GM19467 (cell line): ENCODE measurements at regions not wholly inside any gene's neighbourhood (a gene's known extent, or its start where the extent isn't known, plus 50 kb on each side); places are given as distances from the start of the nearest gene placed in this dataset.

Source experiments
- ATAC-seq: cut with Tn5 transposase; IDR thresholded peaks from one replicate; pipeline ENCODE4 v1.9.1; 2021; ENCODE audit warnings: mild to moderate bottlenecking, moderate library complexity; ENCODE audit not compliant: unreplicated experiment

DNA sequence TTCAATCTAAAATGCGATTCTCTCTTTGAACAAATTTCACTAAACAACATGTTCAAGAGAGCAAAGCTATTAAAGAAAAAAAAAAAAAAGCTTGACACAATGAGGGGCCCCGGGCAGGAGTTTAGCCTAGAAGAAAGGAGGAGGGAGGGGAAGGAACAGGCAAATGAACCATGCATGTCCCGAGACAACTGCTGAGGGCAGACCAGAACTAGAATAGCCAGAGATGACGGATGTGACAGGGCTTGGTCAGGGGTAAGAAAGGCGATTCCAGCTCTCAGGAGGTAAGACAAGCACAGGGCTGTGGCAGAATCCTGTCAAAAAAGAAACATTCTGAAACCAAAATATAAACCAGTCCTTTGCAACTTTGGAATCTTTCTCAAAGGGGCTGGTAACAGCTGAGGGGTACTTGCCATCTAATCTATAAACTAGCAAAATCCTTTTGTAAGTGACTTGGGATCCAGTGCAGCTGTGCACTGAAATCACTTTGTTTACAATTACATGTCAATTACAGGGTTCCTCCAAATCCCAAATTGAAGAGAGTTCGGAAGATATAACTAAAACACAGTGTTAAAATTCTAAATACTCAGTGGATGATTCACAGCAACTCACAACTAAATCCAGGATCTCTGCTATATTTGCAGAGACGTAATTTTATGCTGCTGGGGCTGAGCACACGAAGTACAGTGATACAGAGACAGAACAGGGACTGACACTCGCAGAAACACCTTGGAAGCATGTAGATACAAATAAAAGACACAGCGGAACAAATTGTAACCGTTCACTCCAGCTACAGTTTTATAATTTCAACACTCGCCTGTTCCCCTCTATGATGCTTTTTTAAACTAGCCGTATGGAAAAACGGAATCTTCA lies 567.4 kb upstream of the ZFHX3 start:
- ATAC-seq: no peak

DNA sequence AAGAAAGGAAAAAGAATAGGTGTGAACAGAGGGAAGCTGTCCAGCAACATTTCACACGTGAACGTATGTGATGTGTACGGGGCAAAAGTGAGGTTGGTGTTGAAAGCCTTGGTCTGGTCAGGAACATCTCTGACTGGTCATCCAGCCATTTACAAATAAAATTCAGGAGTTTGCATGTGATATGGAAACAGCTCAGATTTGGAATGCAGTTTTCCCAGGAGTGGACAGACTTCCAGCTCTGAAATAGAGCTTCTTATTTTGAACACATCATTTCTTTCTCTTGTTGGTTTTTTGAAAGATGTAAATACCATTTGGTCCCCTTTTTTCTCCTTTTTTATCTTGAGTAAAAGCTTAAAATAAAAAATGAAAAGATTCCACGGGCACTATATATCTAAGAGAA lies 566.2 kb upstream of the ZFHX3 start:
- ATAC-seq: no peak

DNA sequence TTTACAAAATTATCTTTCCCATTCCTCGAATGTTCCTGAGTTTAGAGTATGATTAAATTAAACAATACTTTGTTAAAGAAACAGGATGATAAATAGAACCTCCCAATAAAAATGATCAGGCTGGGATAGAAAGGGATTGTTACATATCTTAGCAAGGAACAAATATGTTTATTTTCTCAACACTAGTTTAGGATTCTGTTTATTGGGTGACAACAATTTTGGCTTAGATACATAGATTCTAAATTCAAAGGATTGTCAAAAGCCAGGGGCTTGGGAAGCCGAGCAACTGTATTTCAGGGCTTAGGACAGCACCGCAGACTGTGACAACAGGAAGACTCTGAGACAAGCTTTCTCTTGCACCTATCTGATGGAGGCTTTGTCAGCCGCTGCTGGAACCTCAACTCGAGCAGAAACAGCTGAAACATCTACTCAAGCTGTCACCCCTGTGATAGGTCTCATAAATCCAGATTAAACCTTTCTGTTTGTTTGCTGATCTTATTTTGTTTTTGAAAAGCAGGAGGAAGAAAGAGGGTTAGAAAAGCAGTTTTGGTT lies 562.8 kb upstream of the ZFHX3 start:
- no peak for ATAC-seq

DNA sequence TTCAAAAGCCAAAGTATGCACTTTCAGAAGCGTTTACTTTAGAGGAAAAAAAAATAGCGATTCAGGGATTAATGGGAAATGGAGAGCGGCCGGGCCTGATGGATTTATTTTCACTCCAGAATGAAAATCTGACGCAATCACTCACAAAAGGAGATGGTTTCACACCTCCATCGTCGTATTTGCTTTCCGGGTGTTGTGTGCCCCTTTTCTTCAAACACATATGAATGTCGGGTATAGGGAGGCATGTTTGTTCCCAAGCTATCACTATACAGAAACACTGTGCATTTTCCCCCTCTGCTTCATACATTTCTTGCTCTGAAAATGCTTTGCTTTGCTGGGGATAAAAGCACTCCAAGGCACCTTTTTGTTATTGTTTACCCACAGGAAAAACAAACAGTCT lies 562.2 kb upstream of the ZFHX3 start:
- no peak for ATAC-seq

DNA sequence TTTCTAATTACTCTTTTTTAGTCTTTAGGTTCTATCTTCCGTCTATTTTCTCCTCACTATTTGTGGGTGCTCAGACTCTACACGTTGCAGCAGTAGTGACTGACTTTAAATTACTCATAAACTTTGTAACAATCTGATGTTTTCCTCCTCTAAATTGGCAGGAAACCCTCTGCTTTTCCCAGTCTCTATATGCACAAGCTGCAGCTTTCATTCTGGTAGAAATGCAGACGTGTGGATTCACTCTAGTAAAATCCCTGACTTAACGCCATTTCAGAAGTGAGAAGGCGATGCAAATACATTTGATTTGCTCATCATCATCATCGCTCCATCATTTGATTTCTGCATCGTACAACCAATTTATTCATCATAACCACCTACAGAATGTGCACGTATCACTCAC lies 561.0 kb upstream of the ZFHX3 start:
- ATAC-seq: no peak

DNA sequence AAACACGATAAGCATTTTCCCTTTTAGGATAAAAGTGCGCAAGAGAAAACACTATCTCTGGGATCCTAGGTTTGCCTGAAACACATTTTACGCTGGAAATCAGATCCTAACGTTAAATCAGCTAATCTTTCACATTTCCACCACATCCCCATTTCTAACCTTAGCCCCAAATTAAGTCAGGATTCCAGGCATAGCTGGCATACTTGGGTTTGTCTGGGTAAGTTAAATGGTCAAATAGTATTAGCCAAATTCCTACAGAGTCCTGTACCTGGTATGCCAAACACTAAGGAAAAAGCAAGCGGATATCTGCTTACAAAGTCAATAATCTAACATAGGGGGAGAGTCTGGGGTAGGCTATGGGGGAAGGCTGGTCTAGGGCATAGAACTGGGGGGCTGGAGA lies 557.4 kb upstream of the ZFHX3 start:
- ATAC-seq: no peak

DNA sequence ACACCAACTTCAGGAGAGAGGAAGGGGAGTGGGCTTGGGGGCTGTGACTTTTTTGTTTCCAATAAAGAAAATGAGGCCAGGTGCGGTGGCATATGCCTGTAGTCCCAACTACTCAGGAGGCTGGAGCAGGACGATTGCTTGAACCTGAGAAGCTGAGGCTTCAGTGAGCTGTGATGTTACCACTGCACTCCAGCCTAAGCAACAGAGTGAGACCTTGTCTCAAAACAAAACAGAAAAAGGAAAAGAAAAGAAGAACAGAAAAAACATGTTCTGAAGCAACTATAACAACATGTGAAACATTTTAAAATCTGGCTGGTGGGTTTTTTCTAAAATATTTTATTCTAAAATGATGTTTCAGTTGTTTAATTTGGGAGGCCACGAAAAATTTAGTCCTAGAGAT lies 554.0 kb upstream of the ZFHX3 start:
- no peak for ATAC-seq

DNA sequence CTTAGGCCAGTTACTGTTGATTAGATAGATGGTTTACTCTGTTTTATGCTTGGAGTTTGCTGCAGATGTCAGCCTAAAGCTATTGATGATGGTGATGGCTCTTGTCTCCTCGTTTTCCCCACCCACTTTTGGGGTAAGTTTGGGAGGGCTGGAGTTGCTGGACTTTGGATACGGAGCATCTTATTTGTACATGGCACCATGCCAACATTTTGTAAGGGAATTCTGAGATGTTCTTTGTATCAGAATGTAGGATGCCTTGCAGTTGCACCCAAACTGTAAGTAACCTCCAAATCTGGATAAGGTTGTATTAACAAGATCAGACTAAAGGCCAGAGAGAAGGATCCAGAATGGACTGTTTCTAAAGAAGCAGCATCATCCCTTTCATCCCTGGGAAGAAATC lies 551.9 kb upstream of the ZFHX3 start:
- no peak for ATAC-seq

DNA sequence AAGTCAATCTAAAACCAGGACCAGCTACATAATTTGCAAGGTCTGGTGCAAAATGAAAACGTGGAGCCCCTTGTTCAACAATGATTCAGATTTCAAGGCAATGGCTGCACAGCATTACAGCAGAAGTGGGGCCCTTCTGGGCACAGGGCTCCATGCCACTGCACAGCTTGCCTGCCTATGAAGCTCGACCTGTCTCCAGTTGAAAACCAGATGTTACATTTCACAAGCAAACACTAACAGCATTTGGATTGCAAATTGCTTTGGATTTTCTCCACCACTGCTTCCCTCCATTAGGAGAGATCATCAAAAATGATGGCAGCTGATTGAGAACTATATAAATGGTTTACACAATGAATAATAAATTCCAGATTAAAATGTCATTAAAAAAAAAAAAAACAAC lies 551.4 kb upstream of the ZFHX3 start:
- no peak for ATAC-seq

DNA sequence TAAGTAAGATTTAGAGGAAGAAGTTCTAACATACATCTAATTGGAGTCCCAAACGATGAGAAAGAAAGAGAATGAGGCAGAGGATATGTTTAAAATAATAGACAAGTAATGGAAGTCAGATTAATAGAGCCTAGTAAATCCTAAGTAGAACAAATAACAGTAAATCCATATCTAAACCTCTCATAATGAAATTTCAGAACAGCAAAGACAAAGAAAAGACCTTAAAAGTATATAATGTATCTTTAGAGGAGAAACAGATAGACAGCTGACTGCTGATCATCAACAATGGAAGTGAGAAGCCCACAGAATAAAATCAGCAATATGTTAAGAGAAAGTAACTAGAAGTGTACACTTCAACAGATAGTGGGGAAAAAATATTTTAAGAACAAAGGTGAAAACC lies 536.2 kb upstream of the ZFHX3 start:
- no peak for ATAC-seq

DNA sequence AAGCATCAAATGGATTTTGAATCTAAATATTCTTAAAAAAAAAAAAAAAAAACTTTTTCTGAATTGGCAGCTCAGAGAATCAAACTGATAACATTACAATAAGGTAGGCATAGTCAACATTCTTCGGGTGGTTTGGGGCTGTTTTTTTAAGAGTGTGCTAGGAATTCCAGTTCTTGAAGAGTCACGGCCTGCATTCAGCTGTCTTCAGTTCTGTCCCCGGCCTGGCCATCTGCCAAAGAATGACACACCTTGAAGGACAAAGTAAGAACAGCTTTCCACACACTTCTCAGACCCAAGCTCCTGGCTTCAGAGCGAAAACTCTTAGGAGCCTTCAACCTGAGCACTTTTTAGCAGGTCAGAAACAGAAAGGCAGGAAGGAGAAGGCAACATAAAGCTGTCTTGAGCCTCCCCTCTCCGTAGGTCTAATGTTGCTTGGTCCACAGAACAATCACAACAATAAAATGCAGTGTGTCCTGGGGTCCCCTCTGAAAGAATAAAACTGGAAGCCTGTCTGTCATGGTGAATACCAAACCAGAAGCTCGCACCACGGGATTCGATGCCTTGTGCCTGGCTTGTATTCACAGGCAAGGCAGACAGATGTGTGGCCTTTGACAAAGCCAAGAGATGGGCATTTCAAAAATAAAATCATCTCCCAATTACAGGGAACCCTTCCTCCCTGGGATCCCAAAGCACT lies 524.4 kb upstream of the ZFHX3 start:
- no peak for ATAC-seq

DNA sequence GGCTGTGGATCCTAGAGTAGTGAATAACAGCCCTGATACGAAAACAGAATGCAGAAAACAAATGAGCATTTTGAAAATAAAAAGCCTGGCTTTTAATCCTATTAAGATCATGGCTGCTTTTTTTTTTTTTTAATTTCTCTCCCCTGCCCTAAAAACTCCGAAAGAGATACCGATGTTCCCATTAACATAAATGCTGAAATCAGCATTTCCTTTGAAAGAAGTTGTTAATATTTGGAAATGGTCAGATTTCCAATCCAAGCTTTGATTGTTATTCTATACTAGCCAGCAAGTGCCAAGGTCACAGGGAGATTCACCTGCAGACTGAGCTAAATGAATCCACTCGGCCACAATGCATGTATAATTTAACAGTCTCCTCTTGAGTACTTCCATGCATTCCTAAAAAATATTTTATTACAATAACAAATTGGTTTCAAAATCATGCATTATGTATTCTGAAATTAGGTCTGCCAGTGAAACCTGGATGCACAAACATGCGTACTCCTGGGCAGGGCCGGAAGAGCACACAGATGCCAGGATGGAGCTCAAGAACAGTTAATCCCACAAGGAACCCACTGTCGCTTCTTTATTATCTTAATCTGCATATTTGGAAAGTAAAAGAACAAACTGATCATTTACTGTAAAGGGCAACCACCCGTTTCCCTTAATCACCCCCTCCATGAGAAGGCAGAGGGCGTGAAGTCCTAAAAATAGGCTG lies 521.5 kb upstream of the ZFHX3 start:
- no peak for ATAC-seq

DNA sequence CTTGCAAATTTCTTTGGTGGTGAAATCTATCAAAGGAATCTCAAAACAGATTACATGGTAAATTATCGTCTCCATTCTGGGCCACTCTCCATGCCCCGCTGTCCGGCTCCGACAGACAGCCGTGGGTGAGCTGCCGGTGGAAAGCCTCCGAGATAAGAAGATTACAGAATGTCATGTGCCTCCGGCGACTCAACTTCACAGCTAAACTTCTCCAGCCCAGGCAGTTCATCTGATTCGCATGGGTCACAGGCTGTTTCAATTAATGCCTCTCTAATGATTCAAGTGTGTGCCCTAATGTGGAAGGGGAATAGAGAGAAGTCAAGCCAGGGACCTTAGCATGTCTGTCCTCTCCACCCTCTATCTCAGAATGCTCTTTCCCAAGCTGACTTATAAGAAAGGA lies 520.8 kb upstream of the ZFHX3 start:
- no peak for ATAC-seq

DNA sequence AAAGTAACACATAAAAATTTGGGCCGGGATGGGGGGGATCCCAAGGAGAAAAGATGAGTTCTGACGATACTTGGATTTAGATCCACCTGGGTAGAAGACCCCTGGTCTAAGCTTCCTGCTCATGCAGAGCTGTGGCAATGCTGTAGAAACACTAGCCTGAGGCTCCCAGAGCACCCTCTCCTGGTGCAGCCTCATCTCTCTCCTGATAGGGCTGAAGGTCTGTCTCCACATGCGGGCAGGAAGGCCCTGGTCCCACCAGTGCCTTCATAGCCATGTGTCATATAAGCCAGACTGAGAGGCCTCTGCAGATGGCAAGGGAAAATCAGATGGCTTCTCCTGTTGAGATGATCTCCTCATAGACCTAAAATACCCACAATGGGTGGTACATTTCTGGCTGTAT lies 518.0 kb upstream of the ZFHX3 start:
- no peak for ATAC-seq

DNA sequence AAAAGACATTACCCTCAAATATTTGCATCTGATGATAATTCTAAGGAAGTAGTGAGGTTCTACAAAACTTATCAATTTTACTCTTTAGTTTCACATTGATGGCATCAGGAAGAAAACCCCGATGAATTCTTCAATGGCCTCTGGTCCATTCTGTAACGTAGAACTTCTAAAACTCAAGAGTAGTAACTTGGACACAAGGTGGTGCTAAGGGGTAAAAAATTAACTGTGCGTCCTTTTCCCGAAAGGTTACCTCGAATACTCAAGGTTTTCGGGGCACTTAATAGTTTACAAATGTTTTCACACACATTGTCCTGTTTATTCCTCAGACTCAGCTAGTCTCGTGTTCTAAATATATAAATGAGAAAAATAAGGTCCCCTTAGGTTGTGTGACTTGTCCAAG lies 517.3 kb upstream of the ZFHX3 start:
- no peak for ATAC-seq

DNA sequence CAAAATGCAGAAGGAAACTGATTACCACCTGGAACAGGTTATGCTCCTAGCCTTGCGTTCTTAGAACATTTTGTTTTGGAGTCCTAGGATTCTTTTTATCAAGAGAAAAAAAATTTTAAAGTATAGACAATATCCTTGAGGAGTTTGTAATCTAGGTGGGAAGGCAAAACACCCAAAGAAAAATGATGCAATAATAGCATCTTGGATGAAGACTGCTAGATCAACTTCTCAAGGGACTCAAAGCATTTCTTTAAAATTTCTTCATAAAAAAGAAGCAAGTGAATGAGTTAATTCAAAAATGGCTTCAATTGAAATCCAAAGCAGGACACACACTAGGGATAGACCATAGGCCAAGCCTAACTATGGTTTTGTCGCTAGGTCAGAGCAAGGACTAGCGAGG lies 515.8 kb upstream of the ZFHX3 start:
- ATAC-seq: no peak

DNA sequence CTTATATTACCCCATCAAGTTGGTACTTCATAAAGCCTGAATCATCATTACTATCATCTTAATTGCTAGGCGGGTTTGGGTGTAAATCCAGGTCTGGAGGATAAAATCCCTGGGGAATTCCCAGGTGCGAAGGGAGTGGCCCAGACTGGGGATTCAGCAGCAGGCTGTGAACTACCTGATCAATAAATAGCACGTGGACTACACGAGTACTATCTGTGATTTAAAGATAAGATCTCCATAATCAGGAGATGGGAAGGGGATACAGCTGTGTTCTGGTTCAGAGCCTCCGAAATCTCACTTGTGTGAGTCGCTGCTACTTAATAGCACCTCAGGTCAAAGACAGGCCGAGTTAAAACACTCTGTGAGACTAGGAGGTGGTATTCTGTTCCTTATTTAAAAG lies 512.6 kb upstream of the ZFHX3 start:
- no peak for ATAC-seq

DNA sequence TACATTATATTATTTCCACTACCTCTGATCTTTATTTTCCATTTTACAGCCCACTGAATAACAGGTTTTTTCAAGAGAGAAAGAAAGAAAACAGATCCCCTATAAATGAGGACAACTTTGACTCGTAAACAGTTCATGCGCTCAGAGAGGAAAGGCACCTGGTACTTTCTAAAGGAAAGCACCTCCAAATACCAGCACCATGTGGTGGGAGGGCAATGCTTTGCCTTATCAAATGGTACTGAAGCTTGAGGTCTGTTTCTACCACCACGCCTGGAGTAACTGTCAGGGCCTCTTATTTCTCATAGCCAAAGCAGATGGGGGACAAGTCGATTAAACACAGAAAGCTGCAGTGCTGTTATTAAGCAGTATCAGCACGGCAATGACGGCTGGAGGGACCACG lies 510.3 kb upstream of the ZFHX3 start:
- no peak for ATAC-seq

DNA sequence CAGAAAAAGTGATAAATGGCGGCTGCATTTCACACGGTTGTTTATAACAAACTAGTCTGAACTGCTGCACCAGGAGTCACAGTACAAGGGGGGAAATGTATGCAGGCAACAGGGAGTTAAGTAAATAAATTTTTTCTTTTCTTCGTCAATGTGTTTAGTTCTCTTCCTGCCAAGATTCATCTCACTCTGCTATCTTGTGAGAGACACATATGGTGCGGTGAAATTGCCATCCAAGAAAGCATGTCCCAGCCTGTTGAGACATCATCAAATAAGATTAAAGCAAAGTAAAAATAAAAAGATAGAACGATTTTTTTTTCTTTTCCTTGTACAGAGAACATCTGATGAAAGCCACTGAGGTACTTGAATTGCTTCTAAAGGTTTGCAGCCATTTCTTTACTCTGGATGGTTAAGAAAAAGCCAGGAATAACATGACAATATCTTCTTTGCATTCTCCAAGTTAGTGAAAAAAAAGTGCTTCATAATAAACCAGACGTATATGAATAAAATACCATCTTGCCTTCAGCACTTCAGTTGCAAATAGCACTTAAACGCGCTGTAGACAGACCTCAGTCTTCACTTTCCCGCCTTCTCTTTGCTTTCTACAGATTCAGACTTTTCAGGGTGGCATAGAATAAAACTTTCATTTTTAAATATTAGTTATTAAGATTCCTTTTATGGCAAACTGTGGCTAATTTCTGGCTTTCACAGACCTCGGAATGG lies 506.2 kb upstream of the ZFHX3 start:
- ATAC-seq: no peak

DNA sequence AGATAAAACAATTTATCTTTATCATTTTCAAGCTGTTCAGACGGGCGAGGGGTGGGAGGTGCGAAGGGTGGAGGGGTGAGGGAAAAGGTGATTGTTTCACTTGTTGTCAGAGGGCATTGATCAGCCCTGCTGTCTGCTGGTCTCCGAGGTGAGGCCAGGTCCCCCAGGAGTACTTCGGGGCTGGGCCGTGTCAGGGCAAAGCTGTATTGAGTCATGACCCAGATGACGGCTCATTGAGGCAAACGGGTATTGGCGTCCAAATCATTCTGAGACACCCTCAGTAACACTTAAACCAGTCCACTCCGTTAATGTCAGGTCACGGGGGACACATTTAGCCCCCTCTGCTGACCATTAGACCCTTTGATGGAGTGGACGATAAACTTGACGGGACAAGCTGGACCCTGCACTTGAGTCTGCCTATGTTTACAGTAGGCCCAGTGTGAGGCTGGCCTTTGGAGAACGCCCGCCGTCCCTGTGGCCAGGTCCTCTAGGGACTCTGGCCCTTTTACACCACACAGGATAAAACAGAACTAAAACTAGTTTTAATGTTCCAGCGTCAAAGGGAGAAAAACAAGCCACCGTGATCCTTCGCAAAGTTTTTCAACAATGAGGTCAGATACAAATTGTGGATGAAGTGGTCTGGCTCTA lies 502.2 kb upstream of the ZFHX3 start:
- no peak for ATAC-seq
